ENCODE measurements at regions not wholly inside any gene's neighbourhood (a gene's known extent, or its start where the extent isn't known, plus 50 kb on each side); places are given as distances from the start of the nearest gene placed in this dataset.

- no peaks in the 10 kb centered on the region for H3K4me1 ChIP-seq
- intact Hi-C loops (cut with DNase I), result no loop called here
- H3K27me3 ChIP-seq, result no peaks in the 10 kb centered on the region
- H3K27ac ChIP-seq, result no peak overlapping the region
- ATAC-seq (no peak), DNase-seq (no peak)
- 59% methylated on average over 3 of the region's 3 CpGs for WGBS (ENCODE audit: insufficient coverage, low coverage, low lambda C conversion rate, missing lambda C conversion rate)
- H3K36me3 ChIP-seq, result no peaks in the 10 kb centered on the region
- no peaks in the 10 kb centered on the region for H3K9me3 ChIP-seq
- H3K4me3 ChIP-seq, result no peak overlapping the region
- TF ChIP-seq CTCF (IDR thresholded peaks at IDR 0.05), result no peak
- no peak for TF ChIP-seq POLR2A (IDR thresholded peaks at IDR 0.05)
These were observed 52.2 kb downstream of the ACTL7B start for GRCh38 chr9:108803428-108804065.

GRCh38 chr9:108802967-108803366 is 52.8 kb downstream of the ACTL7B start:
- no peaks in the 10 kb centered on the region for H3K4me1 ChIP-seq
- H3K27ac ChIP-seq, result no peak overlapping the region
- DNase-seq (no peak), ATAC-seq (no peak)
- H3K4me3 ChIP-seq, result no peak overlapping the region
- WGBS (ENCODE audit: insufficient coverage, low coverage, low lambda C conversion rate, missing lambda C conversion rate), result 83% methylated on average over 3 of the region's 4 CpGs
- no peaks in the 10 kb centered on the region for H3K9me3 ChIP-seq
- intact Hi-C loops (cut with DNase I), result no loop called here
- no peaks in the 10 kb centered on the region for H3K27me3 ChIP-seq
- no peak for TF ChIP-seq CTCF (IDR thresholded peaks at IDR 0.05)
- TF ChIP-seq POLR2A (IDR thresholded peaks at IDR 0.05), result no peak
- no peaks in the 10 kb centered on the region for H3K36me3 ChIP-seq

- TF ChIP-seq POLR2A (IDR thresholded peaks at IDR 0.05), result no peak
- TF ChIP-seq CTCF (IDR thresholded peaks at IDR 0.05), result no peak
- no peak for ATAC-seq
- intact Hi-C loops (cut with DNase I), result no loop called here
- Histone ChIP-seq H3K27me3 (no peaks in the 10 kb centered on the region), H3K4me1 (no peaks in the 10 kb centered on the region), H3K9me3 (no peaks in the 10 kb centered on the region), H3K4me3 (no peak overlapping the region), H3K36me3 (no peaks in the 10 kb centered on the region), H3K27ac (no peak overlapping the region)
- DNase-seq, result no peak
- WGBS (ENCODE audit: insufficient coverage, low coverage, low lambda C conversion rate, missing lambda C conversion rate), result 57% methylated on average over 2 of the region's 2 CpGs
These were observed 53.8 kb downstream of the ACTL7B start for GRCh38 chr9:108801949-108802348.

- ATAC-seq (no peak), DNase-seq (no peak)
- no peaks in the 10 kb centered on the region for H3K9me3 ChIP-seq
- TF ChIP-seq POLR2A (IDR thresholded peaks at IDR 0.05) (no peak), CTCF (IDR thresholded peaks at IDR 0.05) (no peak)
- no peaks in the 10 kb centered on the region for H3K36me3 ChIP-seq
- H3K27me3 ChIP-seq, result no peaks in the 10 kb centered on the region
- no peak overlapping the region for H3K27ac ChIP-seq
- H3K4me3 ChIP-seq, result no peak overlapping the region
- intact Hi-C loops (cut with DNase I), result no loop called here
- H3K4me1 ChIP-seq, result no peaks in the 10 kb centered on the region
- 64% methylated on average over 2 of the region's 3 CpGs for WGBS (ENCODE audit: insufficient coverage, low coverage, low lambda C conversion rate, missing lambda C conversion rate)
These were observed 55.1 kb downstream of the ACTL7B start for GRCh38 chr9:108800632-108801099.

All from right lobe of liver (tissue), 6 donors.